ENCODE measurements at regions not wholly inside any gene's neighbourhood (a gene's known extent, or its start where the extent isn't known, plus 50 kb on each side); places are given as distances from the start of the nearest gene placed in this dataset.
"Not testable (repeated sequence)": the region's sequence is repeated elsewhere in the genome, so short reads cannot be mapped to it uniquely, and the experiment has no call there.

DNA sequence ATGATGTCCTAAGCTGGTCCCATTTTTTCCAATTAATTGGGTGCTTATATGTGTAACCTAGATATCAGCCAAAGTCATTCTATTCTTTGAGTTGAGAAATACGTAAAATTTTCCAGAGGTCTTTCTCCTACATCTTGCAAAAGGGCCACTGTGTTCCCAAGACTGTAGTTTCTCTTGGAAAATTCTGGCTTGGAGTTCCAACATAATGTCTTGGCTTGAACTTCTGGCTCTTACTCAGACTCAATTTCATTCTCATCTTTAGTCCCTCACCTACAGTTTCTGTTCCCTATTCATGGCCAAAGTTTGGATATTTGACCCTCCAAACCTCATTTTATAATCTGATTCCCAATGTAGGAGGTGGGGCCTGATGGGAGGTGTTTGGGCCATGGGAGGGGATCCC is 201.4 kb upstream of the ARHGEF26 start:
- no peak for DNase-seq (ENCODE audit: low read depth)

DNA sequence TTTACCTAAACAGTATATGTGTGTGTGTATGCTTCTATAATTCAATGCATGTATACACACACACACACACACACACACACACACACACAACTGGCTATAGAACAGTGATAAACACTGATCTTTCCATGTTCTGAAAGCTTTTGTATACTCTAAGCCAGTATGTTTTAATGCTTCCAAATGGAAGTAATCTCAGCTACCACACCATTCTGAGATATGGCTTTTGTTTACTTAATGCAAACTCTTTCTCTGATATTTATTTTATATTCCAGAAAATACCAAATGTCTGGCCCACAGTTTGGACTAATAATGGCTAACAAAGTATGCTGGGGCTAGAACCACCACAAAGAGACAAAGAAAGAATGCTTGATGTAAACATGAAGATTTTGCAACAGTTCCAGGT is 199.4 kb upstream of the ARHGEF26 start:
- DNase-seq (ENCODE audit: low read depth), result no peak

DNA sequence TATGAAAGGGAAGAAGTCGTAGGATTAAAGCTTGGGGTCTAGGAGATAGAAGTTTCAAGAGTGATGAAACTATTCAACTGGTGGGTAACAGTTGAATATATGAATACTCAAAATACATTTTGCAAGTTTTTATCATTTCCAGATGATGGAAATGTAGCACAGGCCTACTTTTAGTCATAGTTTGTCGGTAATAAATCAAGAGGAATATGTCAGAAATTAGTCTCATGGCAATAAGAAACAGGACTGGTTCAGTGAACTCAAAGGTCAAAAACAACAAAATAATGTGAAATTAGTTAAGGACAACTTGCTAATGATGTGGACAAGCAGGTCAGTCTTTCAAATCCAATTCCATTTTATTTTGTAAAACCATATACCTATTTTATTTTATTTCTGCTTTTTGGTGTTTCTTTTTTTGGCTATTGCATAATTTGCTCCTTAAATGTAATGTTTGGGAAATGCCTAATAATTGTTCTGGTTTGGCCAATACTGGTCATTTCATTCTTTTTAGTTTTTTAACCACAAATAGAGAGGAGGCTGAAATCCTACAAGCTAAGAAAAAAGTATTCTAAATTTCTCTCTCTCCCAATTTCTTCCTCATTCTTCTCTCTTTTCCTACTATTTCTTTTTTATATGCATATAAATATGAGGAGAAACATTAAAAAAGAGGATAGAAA is 195.2 kb upstream of the ARHGEF26 start:
- DNase-seq (ENCODE audit: low read depth), result no peak

DNA sequence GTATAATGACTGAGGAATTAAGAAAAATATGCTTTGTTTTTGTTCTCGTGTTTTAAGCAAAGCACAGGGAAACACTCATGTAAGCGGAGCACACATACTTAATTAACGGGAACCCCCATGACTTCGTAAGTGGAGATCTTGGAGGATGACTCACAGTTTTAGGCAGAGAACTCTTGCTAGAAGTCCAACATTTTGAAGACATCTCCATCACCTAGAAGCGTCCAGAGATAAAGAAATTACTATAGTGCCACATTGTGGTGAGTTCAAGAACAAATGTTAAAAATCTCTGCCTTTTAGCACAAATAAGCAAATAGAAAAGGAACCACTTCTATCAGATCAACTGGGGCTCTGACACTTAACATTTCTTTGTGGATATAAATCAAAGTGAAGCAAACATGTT is 194.1 kb upstream of the ARHGEF26 start:
- no peak for DNase-seq (ENCODE audit: low read depth)

DNA sequence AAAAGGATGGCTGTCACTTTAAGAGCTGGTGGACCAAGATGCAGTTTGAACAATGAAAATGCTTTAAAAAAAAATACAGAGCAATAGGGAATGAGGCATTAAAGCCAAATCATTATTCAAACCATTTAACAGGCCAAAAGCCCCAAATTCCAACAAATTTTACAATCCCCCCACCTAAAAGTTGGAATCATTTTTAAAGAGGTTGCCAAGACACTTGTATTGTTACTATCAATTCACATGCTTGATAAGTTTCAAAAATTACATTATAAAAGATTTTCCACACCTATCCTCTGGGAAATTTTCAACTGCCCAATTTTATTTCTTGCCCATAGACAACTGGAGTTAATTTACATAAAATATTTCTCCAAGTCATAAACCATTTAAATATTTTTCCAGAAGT is 192.3 kb upstream of the ARHGEF26 start:
- no peak for DNase-seq (ENCODE audit: low read depth)

DNA sequence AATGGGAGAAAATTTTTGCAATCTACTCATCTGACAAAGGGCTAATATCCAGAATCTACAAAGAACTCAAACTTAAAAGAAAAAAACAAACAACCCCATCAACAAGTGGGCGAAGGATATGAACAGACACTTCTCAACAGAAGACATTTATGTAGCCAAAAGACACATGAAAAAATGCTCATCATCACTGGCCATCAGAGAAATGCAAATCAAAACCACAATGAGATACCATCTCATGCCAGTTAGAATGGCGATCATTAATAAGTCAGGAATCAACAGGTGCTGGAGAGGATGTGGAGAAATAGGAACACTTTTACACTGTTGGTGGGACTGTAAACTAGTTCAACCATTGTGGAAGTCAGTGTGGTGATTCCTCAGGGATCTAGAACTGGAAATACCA is 187.7 kb upstream of the ARHGEF26 start:
- not testable (repeated sequence) for DNase-seq (ENCODE audit: low read depth)

DNA sequence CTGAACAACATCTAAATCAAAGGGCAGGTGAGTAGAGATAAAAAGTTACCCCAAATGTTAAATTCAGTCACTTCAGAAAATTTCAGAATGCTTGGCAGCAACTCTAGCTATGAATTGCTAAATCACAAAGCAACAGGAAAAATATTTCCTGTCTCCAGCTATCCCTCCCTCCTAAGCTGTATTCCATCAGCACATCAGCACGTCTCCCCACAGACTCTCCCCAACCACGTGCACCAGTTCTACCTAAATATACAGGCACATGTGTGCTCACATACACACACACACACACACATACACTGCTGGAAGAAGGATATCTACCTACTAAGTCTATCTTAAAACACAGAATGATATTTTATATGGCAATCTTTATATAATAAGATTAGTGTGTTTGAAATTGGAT is 177.1 kb upstream of the ARHGEF26 start:
- DNase-seq (ENCODE audit: low read depth), result no peak

DNA sequence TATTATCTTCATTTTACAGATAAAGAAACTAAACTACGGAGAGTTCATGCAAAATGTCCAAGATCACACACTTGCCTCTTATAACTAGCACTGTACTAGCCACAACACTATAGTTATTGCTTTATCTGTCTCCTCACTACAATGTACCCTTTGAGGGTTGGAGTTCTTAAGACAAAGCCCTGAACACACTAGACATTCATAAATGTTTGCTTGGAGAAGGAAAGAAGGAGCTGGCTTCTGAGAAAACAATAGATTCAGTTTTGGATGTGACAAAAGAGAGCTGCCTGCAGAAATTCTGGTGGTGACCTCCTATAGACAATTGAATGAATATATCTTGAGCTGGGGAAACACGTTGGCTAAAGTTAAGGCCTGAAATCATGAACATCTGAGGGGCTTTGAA is 169.9 kb upstream of the ARHGEF26 start:
- no peak for DNase-seq (ENCODE audit: low read depth)

DNA sequence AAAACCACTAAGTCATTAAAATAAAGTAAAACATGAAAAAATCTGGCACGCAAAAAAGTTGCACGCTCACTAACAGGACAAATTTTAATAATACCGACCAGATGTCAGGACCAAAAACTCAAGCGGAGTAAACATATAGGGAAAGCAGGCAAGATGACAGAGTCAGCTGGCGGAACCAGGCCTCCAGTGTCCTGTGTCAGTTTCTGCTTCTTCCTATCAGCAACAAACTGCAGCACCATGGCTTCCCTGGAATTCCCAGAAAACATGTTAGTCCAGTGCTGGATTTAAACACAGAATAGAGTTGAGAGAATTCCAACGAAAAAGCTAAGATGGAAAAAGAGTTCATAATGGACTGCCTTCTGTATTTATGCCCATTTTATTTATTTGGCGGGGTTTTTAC is 169.1 kb upstream of the ARHGEF26 start:
- no peak for DNase-seq (ENCODE audit: low read depth)

DNA sequence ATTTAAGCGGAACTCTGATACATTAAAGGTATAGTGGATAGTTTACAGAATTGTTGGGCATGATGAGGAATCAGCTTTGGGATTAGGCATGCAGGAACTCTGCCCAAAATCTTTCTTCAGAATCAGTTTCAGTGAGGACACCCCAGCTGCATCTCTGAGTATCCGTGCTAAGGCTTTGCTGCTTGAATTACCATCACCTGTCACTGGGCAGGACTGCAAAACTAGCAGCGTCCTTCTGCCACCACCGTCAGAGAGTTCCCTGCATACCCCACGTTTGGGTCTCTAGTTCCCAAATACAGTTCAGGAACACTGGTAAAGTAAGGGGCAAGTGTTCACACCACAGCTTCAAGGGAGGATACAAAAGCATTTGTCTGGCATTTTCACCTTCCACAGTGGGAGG is 164.6 kb upstream of the ARHGEF26 start:
- no peak for DNase-seq (ENCODE audit: low read depth)

DNA sequence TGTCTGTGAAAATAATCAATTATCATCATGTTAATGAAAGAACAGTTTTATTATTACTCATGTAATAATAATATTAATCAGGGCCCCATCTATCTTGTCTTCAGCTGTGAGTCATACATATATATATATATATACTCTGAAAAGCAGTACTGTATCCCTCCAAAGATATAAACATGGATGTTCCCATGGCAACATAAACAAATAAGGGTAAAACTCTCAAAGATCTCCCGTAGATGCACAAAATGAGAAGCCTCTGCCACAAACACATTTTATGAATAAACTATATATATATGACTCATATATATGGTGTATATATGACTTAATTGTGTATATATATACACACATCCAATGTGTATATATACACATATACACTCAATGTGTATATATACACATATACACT is 163.8 kb upstream of the ARHGEF26 start:
- DNase-seq (ENCODE audit: low read depth), result no peak

DNA sequence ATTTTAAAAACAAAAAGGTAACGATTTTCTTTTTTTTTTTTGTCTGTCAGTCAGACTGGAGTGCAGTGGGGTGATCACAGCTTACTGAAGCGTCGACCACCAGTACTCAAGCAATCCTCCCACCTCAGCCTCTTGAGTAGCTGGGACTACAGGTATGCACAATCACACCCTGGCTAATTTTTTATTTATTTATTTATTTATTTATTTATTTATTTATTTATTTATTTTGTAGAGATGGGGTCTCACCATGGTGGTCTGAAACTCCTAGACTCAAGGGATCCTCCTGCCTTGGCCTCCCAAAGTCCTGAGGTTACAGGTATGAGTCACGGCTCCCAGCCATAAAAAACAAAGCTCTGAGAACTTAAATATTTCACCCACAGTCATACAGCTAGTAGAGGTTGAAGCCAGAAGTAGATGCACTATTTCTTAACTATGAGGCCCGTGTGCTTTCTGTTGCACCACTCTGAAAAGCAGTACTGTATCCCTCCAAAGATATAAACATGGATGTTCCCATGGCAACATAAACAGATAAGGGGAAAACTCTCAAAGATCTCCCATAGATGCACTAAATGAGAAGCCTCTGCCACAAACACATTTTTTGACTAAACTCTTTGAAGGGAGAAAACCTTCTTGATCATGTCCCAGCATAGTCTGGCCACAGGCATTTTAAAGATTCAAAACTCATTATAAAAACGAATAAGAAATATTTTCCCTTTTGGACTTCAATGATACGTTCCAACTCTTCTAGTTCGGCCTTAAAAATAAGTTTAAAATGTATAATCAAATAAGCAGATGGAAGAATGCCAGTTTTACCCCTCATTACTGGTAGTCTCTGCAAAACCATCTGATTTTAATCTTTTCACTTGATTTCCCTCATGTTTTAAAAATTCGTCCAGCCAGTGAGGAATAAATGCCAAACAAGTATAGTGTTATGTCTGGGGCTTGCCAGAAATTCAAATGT is 162.3 kb upstream of the ARHGEF26 start:
- no peak for DNase-seq (ENCODE audit: low read depth)

DNA sequence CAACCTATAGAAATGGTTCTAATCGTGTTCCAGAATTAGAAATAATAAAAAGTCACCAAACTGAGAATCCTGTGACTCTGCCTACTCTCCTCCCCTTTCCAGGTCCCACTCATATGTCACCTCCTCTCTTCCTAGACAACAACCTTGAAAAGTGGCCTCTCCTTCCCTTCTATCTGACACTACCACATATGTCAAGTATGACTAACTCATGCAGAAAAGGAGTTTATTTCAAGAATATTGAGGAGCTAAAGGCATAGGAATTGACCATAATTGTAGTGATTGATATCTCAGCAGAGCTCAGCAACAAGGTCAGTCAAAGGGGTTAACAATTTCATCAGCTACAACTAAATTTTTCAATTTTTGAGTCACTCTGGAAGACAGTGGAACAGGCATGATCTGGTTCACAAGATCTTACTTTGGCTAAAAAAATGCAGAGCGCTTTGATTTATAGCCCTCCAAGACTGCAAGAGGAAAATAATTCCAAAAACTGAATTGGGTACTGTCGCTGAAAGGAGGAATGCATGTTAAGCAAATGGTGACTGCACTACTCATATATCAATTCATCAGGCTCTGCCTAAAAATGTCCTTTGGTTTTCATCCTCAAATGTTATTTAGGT is 160.6 kb upstream of the ARHGEF26 start:
- DNase-seq (ENCODE audit: low read depth), result no peak

DNA sequence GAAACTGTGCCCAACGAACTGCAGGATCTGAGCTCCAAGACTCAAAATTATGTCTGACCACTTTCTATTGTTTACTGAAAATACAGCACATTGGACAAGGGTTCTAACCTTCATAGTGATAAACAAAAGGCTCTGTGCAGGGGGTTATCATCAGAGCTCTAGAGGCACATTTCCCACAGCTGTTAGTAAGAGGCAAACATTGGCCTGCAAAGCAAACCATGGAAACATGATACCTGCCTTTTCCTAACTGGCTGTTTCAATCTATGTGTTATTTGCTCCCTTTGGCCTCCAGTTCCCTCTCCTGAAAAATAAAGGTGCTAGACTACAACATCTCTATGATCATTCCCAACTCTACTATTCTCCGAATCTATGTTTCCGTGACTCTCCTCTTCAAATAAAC is 159.7 kb upstream of the ARHGEF26 start:
- DNase-seq (ENCODE audit: low read depth), result no peak

DNA sequence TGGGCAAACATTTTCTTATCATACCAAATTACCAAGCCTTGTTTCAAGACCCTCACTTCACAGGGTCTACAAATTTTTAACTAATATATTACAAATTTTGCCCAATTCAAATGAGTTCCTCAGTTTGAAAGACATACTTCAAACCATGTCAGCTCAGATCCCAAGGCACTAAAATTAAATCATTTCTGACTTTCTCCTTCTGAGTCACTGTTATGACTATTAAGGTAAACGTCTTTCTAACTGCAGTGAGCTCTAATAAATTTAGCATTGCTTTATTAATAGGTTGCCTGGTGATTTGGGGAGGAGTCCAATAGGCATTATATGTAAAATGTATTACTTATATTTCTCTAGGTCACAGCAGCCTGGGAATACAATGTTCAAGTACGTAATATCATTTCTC is 158.2 kb upstream of the ARHGEF26 start:
- no peak for DNase-seq (ENCODE audit: low read depth)

DNA sequence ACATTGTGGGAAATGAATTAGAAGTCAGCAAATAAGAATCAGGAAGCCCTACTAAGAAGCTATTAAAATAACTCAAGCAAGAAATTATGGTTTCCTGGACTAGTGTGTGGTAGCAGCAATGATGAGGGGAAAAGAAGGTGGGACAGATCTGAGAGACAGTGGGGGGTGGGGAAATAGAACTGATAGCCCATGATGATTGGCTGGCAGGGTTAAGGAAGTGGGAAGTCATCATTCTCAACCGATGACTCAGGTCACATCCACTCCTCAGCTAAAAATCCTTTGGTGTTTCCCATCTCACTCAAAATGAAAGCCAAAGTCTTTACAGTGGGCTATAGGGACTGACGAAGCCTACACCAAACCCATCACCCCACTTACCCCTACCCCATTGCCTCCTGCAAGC is 153.9 kb upstream of the ARHGEF26 start:
- DNase-seq (ENCODE audit: low read depth), result no peak

DNA sequence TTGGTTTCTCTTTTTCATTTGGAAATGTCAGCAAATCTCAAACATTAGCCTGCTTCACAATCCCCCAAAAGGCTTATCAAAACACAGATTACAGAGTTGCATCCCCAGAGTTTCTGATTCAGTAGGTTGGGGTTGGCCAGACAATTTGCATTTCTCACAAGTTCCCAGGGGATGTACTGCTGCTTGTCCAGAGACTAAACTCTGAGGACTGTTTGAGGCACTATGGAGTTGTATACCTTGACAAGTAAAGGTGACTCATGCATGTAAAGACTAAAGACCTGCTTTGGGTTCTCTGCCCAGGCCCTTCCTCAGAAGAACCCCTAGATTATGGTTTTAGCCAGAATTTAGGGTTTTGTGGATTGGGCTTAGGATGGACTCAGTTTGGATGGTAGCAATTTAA is 151.1 kb upstream of the ARHGEF26 start:
- no peak for DNase-seq (ENCODE audit: low read depth)

DNA sequence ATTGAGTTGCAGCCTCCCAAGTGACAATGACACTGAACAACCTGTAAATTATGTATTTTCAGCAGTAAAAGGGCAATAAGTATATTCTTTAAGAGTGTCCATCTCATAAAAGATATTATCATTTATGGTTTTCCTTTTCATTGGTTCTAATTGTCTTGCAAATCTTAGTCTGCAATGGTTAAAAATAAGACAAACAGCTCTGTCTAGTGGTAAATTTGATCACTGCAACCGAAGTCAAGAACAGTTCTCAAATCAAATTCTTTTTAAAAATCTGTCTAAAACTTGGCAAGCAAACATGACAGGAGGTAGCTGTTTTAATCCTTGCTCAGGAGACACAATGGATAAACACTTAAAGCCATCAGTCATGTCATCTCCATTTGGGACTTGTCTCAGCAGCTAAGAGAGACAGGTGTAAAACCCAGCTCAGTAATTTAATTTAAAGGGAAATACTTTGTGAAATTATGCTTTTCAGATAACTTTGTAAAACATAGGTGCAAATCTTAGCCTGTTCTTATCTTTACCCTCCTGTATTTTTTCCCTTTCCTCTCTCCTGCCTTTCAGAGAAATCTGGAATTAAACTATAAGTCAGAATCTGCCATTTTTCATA is 150.3 kb upstream of the ARHGEF26 start:
- DNase-seq (ENCODE audit: low read depth), result no peak

DNA sequence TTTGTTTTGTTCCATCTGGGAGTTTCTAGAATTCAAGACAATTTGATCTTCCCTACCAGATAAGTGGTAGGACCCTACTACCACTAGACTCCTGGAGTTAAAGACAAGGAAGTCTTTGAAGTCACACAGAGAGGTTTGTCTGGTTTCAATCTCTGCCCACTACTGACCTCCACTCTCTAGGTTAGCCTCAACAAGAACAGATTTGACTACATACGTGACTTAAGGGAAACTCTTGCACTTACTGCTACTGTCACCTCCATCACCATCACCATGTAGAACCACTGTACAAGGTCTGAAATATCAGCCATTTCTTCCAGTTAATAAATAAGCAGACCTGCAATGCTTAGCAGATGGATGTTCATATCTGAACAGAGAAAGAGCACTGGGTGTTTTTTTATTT is 148.3 kb upstream of the ARHGEF26 start:
- no peak for DNase-seq (ENCODE audit: low read depth)

DNA sequence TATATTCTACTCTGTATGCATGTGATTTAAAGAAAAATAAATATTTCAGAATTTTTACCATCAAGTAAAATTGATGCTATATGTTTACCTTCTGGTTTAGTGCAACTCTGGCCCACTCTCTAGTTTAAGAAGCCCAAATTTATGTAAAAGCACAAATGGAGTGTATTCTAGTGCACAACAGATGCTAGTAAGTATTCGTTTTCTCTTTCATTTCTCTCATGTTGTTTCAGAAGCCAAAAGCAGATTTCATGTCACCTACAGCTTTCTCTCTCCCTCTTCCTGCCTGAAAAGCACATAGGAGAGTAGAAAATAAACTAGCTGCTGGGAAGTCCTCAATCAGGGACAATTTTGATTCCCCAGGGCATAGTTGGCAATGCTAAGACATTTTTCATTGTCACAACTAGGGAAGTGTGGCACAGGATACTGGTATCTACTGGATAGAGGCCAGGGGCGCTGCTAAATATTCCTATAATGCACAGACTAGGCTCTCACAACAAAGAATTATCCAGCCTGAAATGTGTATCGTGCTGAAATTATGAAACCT is 147.4 kb upstream of the ARHGEF26 start:
- DNase-seq (ENCODE audit: low read depth), result no peak

DNA sequence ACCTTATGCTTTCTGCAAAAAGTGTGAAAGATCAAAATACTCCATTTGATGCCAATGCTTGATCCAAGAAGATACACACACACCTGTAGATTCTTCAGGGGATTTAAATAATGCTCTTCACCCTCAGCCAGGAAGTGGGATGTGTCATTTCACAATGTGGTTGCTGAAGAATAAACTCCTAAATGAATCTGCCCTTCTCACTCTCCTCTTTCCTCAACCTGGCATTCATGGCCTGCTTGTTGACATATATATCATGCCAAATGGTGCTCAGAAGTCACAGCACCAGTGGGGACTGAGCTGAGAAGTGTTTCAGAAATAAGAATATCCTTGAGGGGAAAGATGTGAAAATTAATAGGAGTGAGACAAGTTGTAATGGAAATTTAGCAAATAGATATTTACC is 146.6 kb upstream of the ARHGEF26 start:
- DNase-seq (ENCODE audit: low read depth), result no peak

DNA sequence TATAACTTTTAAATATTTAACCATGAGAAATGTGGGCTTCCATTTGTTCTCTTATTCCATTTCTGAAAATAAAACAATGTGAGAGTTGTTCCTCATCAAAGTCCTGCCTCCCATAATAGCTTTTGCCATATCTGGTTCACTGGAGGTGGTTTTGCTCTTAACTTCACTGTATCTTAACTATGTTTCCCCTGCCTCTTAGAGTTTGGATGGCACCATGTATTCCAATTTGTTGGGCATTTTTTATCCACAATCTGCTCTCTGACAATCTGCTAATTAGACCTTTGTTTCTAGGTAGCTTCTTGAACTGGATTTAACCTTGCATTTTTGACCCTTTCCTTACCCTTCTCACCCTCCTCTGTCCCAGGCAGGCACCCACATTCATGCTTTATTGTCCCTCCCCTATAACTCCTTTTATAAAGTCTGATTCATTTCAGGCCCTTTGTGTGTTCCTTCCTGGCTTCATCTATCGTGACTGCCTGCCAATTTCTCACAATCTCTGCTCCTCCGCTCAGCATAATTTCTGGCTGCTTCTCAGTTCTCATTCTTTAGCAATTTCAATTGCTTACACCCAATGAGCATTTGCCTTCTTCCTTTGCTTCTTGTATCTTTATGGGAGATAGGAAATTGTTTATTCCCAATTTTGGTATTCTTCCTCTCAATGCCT is 144.2 kb upstream of the ARHGEF26 start:
- no peak for DNase-seq (ENCODE audit: low read depth)
